CD4-positive, alpha-beta T cell (primary cell): ENCODE measurements at regions not wholly inside any gene's neighbourhood (a gene's known extent, or its start where the extent isn't known, plus 50 kb on each side); places are given as distances from the start of the nearest gene placed in this dataset.

ENCODE experiments used
- ATAC-seq: fragments of 200-7000 bp; cut with Tn5 transposase; one replicate; pipeline ENCODE4 v1.10.0; 2022; ENCODE audit warnings: mild to moderate bottlenecking; ENCODE audit not compliant: poor library complexity
- CTCF ChIA-PET: fragments of 350-600 bp; sonication (Branson Sonifier 250); formaldehyde crosslinking; loops from one replicate; lab custom pipeline; 2021; ENCODE audit warnings: antibody characterized with exemption, inconsistent platforms; lab: Charles Lee
- POLR2A ChIA-PET: fragments of 350-600 bp; sonication (Branson Sonifier 250); formaldehyde crosslinking; loops from one replicate; lab custom pipeline; 2021; ENCODE audit warnings: antibody characterized with exemption, inconsistent platforms; lab: Charles Lee
- DNase-seq, 14 experiments: peaks; one replicate each; pipeline ENCODE4 v3.0.0-alpha.2; 2013 to 2020; ENCODE audit warnings: mixed read lengths in 2 of 14
- H3K27ac ChIP-seq, 2 donors: one replicate each; pipeline versions ENCODE4 v1.5.1 to v1.7.0; 2013; ENCODE audit warnings: low read length in 2 of 2, low read depth in 1 of 2, mild to moderate bottlenecking in 1 of 2
- H3K27me3 ChIP-seq, 2 experiments: 1 replicate in 1 of 2; 2 replicates in 1 of 2; pipeline versions ENCODE4 v1.6.1 to v1.7.0; 2013; ENCODE audit warnings: low read length in 2 of 2, control low read depth in 1 of 2, mild to moderate bottlenecking in 1 of 2, moderate library complexity in 1 of 2; ENCODE audit not compliant: insufficient read depth in 2 of 2, control insufficient read depth in 1 of 2
- H3K36me3 ChIP-seq: one replicate; pipeline ENCODE4 v1.6.1; 2013; ENCODE audit warnings: low read length, control low read depth; ENCODE audit not compliant: insufficient read depth
- H3K4me1 ChIP-seq: one replicate; pipeline ENCODE4 v1.6.1; 2013; ENCODE audit warnings: low read length, control low read depth; ENCODE audit not compliant: insufficient read depth
- H3K4me3 ChIP-seq: one replicate; pipeline ENCODE4 v1.5.1; 2013; ENCODE audit warnings: mild to moderate bottlenecking, low read length, moderate library complexity
- H3K9me3 ChIP-seq, 2 experiments: 1 replicate in 1 of 2; 2 replicates in 1 of 2; pipeline versions ENCODE4 v1.6.1 to v1.7.0; 2013; ENCODE audit warnings: low read length in 2 of 2, mild to moderate bottlenecking in 2 of 2, control low read depth in 1 of 2, moderate library complexity in 1 of 2; ENCODE audit not compliant: control insufficient read depth in 1 of 2, insufficient read depth in 1 of 2
- H3K27ac Mint-ChIP-seq: one replicate; pipeline ENCODE4 v1.8.0; 2020; ENCODE audit warnings: mixed read lengths
- H3K27me3 Mint-ChIP-seq: one replicate; pipeline ENCODE4 v1.8.0; 2021; ENCODE audit warnings: mixed read lengths
- H3K36me3 Mint-ChIP-seq: one replicate; pipeline ENCODE4 v1.8.0; 2021; ENCODE audit warnings: low read depth, mixed read lengths
- H3K4me1 Mint-ChIP-seq: one replicate; pipeline ENCODE4 v1.8.0; 2021; ENCODE audit warnings: low read depth, mixed read lengths
- H3K4me3 Mint-ChIP-seq: one replicate; pipeline ENCODE4 v1.8.0; 2020; ENCODE audit warnings: mild to moderate bottlenecking, mixed read lengths
- H3K9me3 Mint-ChIP-seq: one replicate; pipeline ENCODE4 v1.8.0; 2020; ENCODE audit warnings: mixed read lengths
- intact Hi-C, 2 experiments: fragments of 100-400 bp; cut with DNase I in 1 of 2; cut with micrococcal nuclease in 1 of 2; formaldehyde crosslinking; loops; one replicate each; pipeline versions ENCODE4 v1.15.1 to v1.9.0; 2023 to 2025; cut with DNase I, micrococcal nuclease
- TF ChIP-seq, protein P1 (sequence below): fragments of 200-600 bp; IDR thresholded peaks from one replicate; pipeline ENCODE4 v1.8.0; 2022; ENCODE audit warnings: antibody characterized with exemption, mild to moderate bottlenecking

DNA sequence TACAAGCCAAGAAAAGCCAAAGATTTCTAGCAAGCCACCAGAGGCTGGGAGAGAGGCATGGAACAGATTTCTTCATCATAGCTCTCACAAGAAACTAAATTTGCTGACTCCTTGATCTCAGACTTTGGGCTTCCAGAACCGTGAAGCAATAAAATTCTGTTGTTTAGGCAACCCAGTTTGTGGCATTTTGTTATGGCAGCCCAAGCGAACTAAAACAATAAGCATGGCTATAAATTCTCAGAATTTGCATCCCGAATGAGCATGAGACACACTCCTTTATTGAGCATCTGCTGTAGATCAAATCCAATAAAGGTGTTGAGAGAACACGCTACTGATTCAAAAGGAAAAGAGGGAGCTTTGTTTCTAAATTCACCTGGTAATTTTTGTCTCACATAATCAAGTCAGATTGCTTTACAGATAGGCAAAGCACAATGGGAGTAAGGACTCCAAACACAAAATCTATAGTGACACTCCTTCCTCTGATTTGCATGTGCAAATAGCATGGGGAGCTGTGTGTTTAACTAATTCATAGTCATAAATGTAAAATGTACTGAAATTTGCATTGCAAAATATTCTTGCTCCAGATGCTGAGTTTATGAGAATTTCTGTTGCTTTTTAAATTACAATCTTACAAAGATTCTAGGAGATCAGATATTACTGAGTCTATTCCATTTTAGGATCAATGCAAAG lies 308.7 kb downstream of the MED10 start:
- DNase-seq (no peak), ATAC-seq (no peak)
- CTCF ChIA-PET, result no interaction called here
- H3K4me3 ChIP-seq, result no peak overlapping the region
- Mint-ChIP-seq H3K9me3 (no peaks in the 10 kb centered on the region), H3K27ac (no peak overlapping the region), H3K4me3 (no peak overlapping the region), H3K36me3 (no peaks in the 10 kb centered on the region), H3K4me1 (no peaks in the 10 kb centered on the region), H3K27me3 (peaks cover 14% of the 10 kb centered on the region)
- H3K27ac ChIP-seq, result no peak overlapping the region
- no peaks in the 10 kb centered on the region for H3K4me1 ChIP-seq
- POLR2A ChIA-PET, result no interaction called here
- H3K36me3 ChIP-seq, result no peaks in the 10 kb centered on the region
- no peaks in the 10 kb centered on the region for H3K27me3 ChIP-seq
- intact Hi-C loops, result no loop called here
- H3K9me3 ChIP-seq, result no peaks in the 10 kb centered on the region
- TF ChIP-seq, protein P1, sequence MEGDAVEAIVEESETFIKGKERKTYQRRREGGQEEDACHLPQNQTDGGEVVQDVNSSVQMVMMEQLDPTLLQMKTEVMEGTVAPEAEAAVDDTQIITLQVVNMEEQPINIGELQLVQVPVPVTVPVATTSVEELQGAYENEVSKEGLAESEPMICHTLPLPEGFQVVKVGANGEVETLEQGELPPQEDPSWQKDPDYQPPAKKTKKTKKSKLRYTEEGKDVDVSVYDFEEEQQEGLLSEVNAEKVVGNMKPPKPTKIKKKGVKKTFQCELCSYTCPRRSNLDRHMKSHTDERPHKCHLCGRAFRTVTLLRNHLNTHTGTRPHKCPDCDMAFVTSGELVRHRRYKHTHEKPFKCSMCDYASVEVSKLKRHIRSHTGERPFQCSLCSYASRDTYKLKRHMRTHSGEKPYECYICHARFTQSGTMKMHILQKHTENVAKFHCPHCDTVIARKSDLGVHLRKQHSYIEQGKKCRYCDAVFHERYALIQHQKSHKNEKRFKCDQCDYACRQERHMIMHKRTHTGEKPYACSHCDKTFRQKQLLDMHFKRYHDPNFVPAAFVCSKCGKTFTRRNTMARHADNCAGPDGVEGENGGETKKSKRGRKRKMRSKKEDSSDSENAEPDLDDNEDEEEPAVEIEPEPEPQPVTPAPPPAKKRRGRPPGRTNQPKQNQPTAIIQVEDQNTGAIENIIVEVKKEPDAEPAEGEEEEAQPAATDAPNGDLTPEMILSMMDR, result no peak

DNA sequence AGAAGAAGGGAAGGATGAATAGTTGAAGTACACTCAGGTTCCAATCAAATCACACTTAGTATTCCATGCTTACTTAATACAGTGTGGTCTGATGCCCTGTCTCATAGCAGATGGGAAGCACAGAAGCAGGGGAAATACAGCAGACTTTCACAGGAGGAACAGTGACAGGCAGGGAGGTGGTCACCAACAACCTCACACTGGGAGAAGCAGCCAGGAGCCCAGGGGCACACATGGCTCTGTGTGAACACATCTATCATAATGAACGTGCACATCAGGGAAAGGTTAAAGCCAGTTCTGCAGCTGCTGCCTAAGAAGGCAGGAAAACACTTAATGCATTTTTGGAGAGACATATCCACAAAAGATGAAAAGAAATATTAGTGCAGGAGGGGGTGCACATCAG lies 312.3 kb downstream of the MED10 start:
- ChIA-PET CTCF (no interaction called here), POLR2A (no interaction called here)
- H3K27me3 Mint-ChIP-seq, result peaks cover 11% of the 10 kb centered on the region
- Histone ChIP-seq H3K27ac (no peak overlapping the region), H3K4me1 (no peaks in the 10 kb centered on the region), H3K27me3 (no peaks in the 10 kb centered on the region), H3K4me3 (no peak overlapping the region), H3K36me3 (no peaks in the 10 kb centered on the region), H3K9me3 (peaks cover 0 to 3% of the 10 kb centered on the region in 2 experiments)
- intact Hi-C loops, result no loop called here
- DNase-seq (no peak), ATAC-seq (no peak)
- H3K27ac Mint-ChIP-seq, result no peak overlapping the region
- H3K4me3 Mint-ChIP-seq, result no peak overlapping the region
- TF ChIP-seq, protein P1, result no peak
- no peaks in the 10 kb centered on the region for H3K9me3 Mint-ChIP-seq
- no peaks in the 10 kb centered on the region for H3K36me3 Mint-ChIP-seq
- no peaks in the 10 kb centered on the region for H3K4me1 Mint-ChIP-seq

DNA sequence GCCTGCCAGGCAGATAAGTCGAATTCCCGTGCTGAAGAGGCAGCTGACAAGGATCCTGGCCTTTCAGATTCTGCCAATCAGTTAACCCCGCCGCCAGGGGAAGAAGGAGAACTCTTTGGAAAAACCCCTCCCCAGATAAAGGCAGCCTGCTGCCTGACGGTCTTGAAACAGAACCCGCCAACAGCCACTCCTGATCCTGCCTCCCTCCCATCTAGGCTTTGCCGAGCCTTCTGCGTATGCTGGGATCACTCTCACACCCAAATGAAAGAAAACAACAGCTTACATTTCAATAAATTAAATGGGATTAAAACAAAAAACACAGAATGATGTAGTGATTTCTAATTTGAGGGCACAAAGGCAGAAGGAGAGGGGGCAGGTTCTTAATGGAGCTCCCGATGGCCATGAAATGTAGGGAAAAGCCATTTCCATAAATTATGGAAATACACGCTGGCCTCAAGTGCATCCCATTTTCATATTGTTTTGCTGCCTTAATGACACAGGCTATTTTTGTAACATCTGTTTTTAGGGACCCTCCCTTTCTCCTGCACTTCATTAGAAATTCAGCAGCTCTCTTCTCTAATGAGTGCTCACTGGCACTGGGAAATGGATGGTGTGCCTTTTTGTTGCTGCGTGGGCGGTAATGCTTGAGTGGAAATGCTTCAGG lies 319.1 kb downstream of the MED10 start:
- no peaks in the 10 kb centered on the region for H3K9me3 Mint-ChIP-seq
- no peak overlapping the region for H3K27ac ChIP-seq
- DNase-seq (no peak), ATAC-seq (no peak)
- no peaks in the 10 kb centered on the region for H3K36me3 ChIP-seq
- H3K27me3 Mint-ChIP-seq, result peaks cover 16% of the 10 kb centered on the region
- POLR2A ChIA-PET, result no interaction called here
- peaks cover 0 to 3% of the 10 kb centered on the region in 2 experiments for H3K27me3 ChIP-seq
- TF ChIP-seq, protein P1, result no peak
- intact Hi-C loops, result no loop called here
- H3K4me1 ChIP-seq, result no peaks in the 10 kb centered on the region
- peaks cover 0 to 13% of the 10 kb centered on the region in 2 experiments for H3K9me3 ChIP-seq
- H3K36me3 Mint-ChIP-seq, result no peaks in the 10 kb centered on the region
- no peak overlapping the region for H3K27ac Mint-ChIP-seq
- H3K4me3 ChIP-seq, result no peak overlapping the region
- H3K4me1 Mint-ChIP-seq, result no peaks in the 10 kb centered on the region
- H3K4me3 Mint-ChIP-seq, result no peak overlapping the region
- CTCF ChIA-PET, result no interaction called here
